SK-N-DZ (cell line): ENCODE measurements at regions not wholly inside any gene's neighbourhood (a gene's known extent, or its start where the extent isn't known, plus 50 kb on each side); places are given as distances from the start of the nearest gene placed in this dataset.

Experiments used
- DNase-seq: peaks from one replicate; pipeline ENCODE4 v3.0.0-alpha.2; 2015; ENCODE audit warnings: low spot score

- DNase-seq = peak; percentile 97
These were observed 166.1 kb downstream of the TNFSF13B start for GRCh38 chr13:108435393-108436149.

- DNase-seq = no peak
These were observed 168.0 kb downstream of the TNFSF13B start for GRCh38 chr13:108437496-108437895.

DNA sequence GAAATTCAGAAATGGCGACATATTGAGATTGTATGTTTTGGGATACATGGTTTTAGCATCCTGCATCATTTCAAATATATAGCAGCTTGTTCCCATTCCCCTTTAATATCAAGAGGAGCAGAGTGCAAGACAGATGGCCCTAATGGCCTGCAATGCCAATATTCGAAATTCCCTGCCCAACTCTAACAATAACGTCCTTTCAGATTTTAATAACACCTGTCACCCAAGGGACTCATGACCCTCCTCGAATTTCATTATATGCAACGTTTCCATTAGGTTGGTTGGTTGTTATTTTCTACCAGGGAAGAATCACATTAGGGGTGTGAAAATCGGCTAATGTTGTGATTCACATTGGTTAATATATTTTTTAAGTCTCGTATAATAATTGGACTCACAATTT, 170.0 kb downstream of the TNFSF13B start:
- no peak for DNase-seq

DNA sequence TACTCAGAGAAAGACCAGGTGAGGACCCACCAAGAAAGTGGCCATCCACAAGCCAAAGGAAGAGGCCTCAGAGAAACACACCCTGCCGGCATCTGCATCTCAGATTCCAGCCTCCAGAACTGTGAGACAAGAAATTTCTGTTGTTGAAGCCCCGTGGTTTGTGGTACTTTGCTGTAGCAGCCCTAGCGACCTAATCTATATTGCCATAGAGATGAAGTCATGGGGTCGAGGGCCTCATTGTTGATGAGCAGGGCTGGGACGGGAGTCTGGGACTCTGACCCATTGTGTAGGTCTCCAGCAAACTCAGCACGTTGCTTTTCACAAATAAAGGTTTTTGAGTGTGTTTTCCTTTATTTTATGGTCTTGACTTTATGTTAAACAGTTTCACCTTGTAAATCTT, 174.9 kb downstream of the TNFSF13B start:
- DNase-seq = no peak

DNA sequence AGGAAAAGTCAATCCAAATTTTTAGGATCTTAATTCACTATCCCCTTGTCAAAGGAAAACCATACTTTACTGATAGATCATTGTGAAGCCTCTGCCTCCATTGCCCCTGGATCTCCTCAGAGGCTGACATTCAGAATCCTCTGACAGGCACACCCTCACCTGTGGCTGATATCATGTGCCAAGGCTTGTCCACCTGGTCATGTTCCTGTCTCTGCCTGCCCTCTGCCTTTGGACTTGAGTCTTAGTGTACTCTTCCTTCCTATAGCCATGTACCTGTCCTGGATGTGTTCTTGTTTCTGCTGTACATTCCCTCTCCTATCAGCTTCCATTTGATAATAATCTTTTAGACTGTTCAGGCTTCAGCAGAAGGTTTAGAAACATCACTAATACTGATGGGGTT, 179.4 kb downstream of the TNFSF13B start:
- DNase-seq = no peak

DNA sequence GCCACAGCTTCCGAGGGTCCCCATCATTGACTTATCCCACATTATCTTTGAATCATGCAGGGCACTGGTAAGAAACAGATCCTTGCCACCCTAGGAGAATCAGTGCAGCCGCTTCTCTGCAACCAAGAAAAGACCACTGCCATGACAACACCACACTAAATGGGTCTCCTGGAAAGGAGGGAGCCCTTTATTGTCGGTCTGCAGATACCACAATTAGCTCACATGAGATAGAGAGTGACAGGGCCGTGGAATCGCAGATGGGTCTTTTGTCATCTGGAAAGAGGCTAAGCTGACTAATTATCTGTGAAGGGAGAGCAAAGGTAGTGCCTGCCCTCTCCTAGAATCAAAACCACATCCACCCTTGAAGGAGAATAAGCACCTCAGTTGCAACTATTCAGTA, 178.3 kb upstream of the MYO16 start:
- peak; percentile 9 for DNase-seq

- DNase-seq = no peak
These were observed 174.1 kb upstream of the MYO16 start for GRCh38 chr13:108455320-108455719.

- DNase-seq = no peak
These were observed 169.4 kb upstream of the MYO16 start for GRCh38 chr13:108460043-108460442.

GRCh38 chr13:108460746-108461145, 168.7 kb upstream of the MYO16 start:
- no peak for DNase-seq

GRCh38 chr13:108463340-108463739, 166.1 kb upstream of the MYO16 start:
- no peak for DNase-seq

DNA sequence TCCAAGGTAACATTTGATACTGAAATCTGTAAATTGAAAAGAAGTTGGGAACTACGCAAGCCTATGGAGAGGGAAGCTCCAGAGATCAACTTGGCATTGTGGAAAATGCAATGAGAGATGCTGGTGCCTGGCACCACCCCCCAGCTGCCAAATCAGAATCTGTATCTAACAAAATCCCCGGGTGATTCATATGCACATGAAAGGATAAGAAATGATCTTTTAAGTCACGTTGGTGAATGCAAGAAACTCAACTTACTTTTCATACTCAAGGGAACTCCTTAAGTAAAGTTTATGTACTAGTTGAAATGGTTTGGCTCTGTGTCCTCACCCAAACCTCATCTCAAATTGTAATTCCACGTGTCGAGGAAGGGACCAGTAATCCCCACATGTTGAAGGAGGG, 158.5 kb upstream of the MYO16 start:
- DNase-seq = no peak

- no peak for DNase-seq
These were observed 154.2 kb upstream of the MYO16 start for GRCh38 chr13:108475181-108475580.

GRCh38 chr13:108477376-108477775, 152.0 kb upstream of the MYO16 start:
- no peak for DNase-seq

DNA sequence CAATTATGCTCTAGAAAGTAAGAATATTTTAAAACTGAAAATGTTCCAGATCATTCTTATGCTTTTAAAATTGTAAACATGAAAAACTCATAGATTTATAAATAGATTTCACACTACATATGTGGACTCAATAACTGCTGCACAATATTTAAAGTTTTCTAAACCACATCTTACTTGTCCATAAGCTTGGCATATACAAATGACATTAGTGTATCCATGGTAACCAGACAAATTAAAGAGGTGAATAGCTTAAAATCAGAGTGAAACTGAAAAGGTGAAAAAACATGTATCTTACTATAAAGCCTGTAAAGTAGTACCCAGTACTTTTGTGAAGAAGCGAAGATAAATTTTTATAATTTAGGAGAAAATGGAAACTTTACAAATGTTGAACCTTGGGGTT, 151.2 kb upstream of the MYO16 start:
- no peak for DNase-seq

DNA sequence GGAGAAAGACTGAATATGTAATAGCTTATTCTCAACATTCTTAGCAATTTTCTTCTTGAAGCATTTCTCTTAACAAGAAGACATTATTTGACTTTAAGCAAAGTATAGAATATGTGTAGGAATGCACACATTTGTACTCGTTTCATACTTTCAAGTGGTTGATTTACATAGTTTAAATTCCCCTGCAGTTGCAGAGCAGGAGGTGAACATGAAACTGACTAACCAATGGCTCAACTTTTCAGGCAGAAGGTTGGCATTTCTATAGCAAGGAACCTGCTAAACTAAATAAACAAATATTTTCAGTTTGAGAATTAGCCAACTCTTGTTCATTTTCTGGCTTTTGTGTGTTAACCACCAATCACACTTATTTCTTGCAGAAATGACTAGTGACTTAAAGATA, 145.4 kb upstream of the MYO16 start:
- no peak for DNase-seq

DNA sequence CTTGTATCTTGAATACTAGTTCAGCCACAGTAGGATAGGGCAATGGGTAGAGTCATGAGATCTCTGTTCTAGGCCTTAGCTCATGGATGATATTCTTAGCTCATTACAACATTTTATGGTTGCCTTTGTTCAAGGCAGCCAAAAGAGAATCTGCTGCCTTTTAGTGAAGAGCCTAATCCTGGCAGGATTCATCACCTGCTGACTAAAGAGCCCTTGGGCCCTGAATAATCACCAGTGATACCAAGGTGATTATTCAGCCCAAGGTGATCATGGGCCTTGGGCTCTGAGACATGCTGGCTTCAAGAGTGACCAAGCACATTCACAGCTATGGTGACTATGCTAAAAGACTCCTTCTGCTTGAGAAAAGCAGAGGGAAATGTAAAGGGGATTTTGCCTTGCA, 143.3 kb upstream of the MYO16 start:
- DNase-seq = no peak

DNA sequence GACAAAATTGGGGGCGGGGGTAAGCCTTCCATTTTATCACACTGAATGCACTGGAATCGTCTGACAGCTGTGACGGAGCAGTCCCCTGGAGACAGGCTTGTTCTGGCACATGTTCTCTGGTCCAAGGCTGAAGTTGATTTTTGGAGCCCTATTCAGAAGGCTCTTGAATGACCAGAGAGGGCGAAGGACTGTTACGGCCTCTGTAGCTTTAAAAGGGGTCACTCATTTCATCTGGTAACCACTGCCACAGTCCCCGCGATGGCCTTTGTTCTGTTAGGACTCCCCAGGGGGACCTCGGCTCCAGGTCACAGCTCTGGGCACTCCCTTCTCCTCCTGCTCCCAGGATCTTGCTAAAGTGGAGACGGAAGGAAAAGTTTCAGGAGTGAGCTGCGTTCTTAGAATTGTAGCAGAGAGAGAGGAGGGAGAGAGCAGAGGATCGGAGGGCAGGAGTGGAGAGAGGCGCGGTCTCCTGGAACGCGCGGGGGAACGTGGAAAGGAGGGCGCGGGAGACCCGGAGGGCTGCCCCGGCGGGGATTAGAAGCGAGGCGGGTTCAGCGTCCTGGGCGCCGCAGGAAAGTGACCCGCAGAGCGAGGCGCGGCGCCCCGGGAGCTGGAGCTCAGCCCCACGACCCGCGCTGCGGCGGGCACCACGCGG, 134.3 kb upstream of the MYO16 start:
- DNase-seq = no peak

DNA sequence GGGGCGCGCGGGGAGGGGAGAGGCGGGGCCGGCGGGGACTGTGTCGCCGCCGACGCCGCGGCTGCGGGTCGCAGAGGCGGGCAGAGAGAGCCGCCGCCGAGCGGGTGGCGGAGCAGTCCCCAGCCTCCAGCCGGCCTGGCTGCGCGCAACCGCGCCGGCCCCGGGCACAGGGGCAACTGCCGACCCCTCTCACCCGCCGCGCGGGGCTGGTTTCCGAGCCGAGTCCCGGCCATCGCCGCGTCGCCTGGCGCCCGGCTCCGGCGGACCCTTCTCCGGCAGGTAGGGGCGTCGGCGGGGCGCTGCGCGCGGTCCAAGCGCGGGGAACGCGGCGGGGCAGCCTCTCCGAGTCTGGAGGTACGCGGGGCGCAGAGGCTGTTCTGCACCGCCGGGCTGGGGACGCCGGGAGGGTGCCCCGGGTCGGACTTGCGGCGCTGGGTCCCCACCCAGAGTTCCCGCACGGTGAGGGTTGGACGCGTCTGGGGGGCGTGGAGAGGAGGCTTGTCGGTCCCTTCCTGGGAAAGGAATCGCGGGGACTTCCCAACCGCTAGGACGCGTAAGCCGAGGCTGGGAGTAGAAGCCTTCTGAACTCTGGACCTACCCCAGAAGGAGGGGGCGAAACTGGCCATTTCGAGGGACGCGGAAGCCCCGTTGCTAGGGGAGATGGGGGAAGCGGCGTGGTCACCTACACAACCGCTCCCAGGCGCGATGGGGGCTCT, 133.6 kb upstream of the MYO16 start:
- no peak for DNase-seq

- DNase-seq = no peak
These were observed 132.8 kb upstream of the MYO16 start for GRCh38 chr13:108496362-108497210.

GRCh38 chr13:108500711-108501110, 128.7 kb upstream of the MYO16 start:
- DNase-seq = no peak

DNA sequence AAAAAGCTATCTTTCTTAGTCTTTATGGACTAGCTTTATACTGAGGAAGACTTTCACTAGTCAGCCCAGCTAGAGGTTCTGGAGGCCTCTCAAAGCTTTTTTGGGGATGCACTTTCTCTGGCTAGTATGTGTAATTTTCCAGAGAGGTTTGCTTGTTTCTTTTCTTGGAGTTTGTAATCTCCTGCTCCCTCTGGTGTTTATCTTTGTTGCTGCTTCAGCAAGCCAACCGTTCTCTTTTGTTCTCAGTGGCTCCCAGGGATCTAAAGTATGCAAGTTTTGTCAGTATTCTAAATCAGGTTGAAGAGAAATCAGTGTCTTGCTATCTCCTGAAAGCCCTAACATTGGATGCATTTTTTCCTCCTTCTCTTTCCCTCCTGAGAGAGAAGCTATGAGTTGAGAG, 121.1 kb upstream of the MYO16 start:
- DNase-seq = peak; percentile 35

DNA sequence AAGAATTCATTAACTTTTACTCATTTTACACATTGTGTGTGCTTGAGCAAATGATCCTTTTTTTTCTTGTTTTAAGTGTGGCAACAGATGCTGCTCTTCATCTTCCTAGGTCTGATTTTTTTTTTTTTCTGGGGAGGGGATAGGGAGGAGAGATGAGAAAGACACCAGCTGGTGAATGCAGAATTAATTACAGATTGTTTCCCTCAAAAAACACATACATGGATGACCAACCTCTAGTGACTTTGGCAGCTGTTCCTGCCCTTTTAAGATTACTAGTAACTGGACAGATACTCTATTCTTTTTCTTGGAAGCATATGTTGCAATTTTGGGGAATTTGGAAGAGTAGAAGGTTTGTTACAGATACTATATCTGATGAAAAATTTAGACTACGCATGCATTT, 103.6 kb upstream of the MYO16 start:
- DNase-seq = no peak
